GM19438 (cell line): ENCODE measurements at regions not wholly inside any gene's neighbourhood (a gene's known extent, or its start where the extent isn't known, plus 50 kb on each side); places are given as distances from the start of the nearest gene placed in this dataset.
A peak's percentile ranks its signal among the peaks of the same experiment; 100 is the strongest.
"Not testable (repeated sequence)": the region's sequence is repeated elsewhere in the genome, so short reads cannot be mapped to it uniquely, and the experiment has no call there.

Source experiments
- ATAC-seq: cut with Tn5 transposase; IDR thresholded peaks from one replicate; pipeline ENCODE4 v1.9.1; 2021; ENCODE audit warnings: low read depth; ENCODE audit not compliant: unreplicated experiment

DNA sequence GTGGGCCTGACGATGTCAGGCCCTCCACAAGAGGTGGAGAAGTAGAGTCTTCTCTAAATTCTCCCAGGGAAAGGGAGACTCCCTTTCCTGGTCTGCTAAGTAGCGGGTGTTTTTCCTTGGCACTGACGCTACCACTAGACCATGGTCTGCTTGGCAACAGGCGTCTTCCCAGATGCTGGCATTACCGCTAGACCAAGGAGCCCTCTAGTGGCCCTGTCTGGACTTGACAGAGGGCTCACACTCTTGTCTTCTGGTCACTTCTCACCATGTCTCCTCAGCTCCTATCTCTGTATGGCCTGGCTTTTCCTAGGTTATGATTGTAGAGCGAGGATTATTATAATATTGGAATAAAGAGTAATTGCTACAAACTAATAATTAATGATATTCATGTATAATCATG is 51.1 kb upstream of the RASSF6 start:
- not testable (repeated sequence) for ATAC-seq

GRCh38 chr4:73673286-73673685 is 53.0 kb upstream of the RASSF6 start:
- no peak for ATAC-seq

- ATAC-seq: no peak
Observed at GRCh38 chr4:73674451-73674919, 54.2 kb upstream of the RASSF6 start.

DNA sequence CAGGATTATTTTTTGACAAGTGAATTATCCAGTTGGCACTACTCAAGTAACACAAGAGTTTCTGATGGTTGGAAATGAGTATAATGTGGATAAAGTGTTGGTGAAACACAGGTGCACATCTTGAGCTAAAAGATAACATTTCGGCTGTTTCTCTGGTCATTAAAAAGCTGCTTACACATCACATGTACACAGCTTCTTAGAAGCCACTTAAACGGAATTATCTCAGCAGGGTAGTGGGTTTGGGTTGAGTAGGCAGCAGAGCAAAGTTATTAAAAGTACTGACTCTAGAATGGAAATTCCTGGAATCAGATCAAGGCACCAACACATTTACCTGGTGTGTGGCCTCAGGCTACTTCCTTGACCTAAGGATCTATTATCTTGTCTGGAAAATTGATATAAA is 55.4 kb upstream of the RASSF6 start:
- no peak for ATAC-seq

- no peak for ATAC-seq
Observed at GRCh38 chr4:73676136-73676535, 55.9 kb upstream of the RASSF6 start.

DNA sequence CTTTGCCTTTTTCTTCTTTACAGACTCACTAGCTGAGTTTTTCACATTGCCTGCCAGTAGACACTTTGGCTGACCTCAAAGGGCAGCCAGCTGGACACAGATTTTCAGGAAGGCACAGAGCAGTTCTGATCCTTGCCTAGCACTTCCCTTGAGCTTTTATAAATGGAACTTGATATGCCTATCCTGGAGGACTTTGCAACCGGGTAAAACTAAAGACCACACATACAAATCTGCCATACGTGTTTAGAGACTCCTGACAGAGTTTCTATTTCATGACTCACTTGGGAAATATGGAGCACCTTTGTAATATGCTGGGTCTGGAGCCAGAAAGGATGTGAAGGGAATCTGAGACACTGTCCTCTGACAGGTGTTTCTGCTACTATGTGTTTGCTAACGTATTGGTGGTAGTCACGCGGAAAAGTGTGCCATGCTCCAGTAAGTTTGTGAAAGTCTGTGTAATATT is 56.7 kb upstream of the RASSF6 start:
- peak; percentile 92 for ATAC-seq

DNA sequence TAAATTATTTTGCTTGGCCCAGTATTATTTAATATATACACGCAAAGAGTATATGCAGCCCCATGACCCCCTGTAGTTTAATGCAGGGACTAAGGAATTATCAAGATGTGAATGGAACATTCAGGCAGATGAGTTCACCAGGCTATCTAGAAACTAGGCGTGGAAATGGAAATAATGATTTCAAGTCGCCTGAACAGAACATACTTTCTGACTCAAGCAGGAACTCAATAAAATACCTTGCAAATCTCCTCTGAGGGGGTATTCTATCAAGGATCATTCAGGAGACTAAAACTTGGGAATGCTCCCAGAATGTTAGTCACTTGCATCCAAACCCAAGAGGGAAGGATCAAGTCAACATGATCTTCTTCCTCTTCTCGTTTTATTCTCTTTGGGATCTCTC is 59.6 kb upstream of the RASSF6 start:
- no peak for ATAC-seq

DNA sequence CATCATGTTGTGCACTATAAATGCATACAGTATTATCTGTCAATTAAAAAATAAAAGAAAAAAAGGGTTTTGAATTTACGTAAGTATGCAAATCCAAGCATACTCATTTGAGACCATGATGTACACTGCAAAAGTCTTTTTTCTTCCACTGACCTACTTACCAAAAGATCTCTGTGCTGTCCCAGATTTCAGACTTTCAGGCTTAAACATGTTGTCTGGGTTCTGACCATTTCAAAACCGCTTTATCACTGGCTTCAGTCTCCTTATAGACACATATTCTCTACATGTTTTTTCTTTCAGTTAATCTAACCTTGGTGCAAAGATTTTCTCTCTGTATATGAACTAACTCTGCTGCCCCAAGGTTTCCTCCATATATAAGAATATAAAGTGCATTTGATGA is 58.6 kb upstream of the CXCL8 start:
- ATAC-seq: no peak

DNA sequence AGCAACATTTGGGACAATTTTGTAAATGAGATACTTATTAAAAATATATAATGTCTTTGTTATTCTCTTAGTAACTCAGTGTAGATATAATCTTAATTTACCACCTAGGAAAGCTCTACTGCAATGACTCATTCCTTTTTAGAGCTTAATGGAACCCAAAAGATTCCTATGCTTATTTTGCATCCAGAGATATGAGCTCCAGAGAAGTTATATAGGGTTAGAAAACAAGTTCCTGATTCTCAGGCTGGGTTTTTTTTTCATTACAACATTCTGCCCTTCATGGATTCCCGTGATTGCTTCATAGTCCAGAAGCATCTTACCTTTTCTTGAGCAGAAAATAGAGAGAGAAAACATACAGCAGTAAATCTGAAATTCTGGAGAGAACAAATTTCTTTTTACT is 57.9 kb upstream of the CXCL8 start:
- no peak for ATAC-seq

DNA sequence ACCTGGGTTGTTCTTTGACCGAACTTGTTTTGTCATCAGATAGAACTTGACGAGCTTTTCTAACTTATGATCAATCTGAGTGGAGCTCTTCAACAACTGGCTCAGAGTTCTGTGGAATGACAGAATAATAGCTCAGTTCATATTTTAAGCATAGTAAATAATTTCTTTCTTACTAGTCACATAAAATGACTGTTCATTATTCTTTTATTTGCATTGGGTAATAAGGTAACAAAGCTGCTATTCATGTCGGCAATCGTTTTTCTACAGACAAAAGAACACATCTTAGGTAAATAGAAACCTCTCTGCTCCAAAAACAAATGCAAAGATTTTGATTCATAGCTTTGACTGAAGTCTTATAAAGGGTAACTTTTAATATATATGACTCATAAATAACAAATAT is 57.3 kb upstream of the CXCL8 start:
- no peak for ATAC-seq

- ATAC-seq: no peak
Observed at GRCh38 chr4:73683456-73683855, 56.9 kb upstream of the CXCL8 start.

GRCh38 chr4:73684097-73684496 is 56.3 kb upstream of the CXCL8 start:
- ATAC-seq: no peak

GRCh38 chr4:73685052-73685451 is 55.3 kb upstream of the CXCL8 start:
- ATAC-seq: no peak

DNA sequence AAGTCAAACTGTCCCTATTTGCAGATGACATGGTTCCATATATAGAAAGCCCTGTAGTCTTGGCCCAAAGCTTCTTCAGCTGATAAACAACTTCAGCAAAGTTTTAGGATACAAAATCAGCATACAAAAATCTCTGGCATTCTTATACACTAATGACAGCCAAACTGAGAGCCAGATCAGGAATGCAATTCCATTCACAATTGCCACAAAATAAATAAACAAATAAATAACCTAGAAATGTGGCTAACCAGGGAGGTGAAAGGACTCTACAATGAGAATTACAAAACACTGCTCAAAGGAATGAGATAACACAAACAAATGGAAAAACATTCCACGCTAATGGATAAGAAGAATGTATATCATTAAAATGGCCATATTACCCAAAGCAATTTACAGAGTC is 52.9 kb upstream of the CXCL8 start:
- ATAC-seq: no peak

GRCh38 chr4:73690051-73690738 is 50.2 kb upstream of the CXCL8 start:
- ATAC-seq: no peak
